GM12872 (cell line): ENCODE measurements at regions not wholly inside any gene's neighbourhood (a gene's known extent, or its start where the extent isn't known, plus 50 kb on each side); places are given as distances from the start of the nearest gene placed in this dataset.

Source experiments
- CTCF ChIP-seq: IDR thresholded peaks from 3 replicates; pipeline ENCODE4 v1.5.1; 2011; ENCODE audit warnings: low read depth, mild to moderate bottlenecking, low read length, moderate library complexity; ENCODE audit not compliant: insufficient read depth

- TF ChIP-seq CTCF = no peak
Measured at GRCh38 chr1:244980605-244981004, 116.3 kb upstream of the HNRNPU start.

- TF ChIP-seq CTCF = no peak
Measured at GRCh38 chr1:244974550-244974949, 110.2 kb upstream of the HNRNPU start.

GRCh38 chr1:244974106-244974505 lies 109.8 kb upstream of the HNRNPU start:
- TF ChIP-seq CTCF = no peak

- no peak for TF ChIP-seq CTCF
Measured at GRCh38 chr1:244971552-244972216, 107.3 kb upstream of the HNRNPU start.

GRCh38 chr1:244970744-244971551 lies 106.6 kb upstream of the HNRNPU start:
- peak; percentile 48; the same call in 2 of the 3 replicates for TF ChIP-seq CTCF

GRCh38 chr1:244970236-244970743 lies 105.9 kb upstream of the HNRNPU start:
- TF ChIP-seq CTCF = no peak

- TF ChIP-seq CTCF = no peak
Measured at GRCh38 chr1:244969355-244970235, 105.3 kb upstream of the HNRNPU start.
